ENCODE measurements at regions not wholly inside any gene's neighbourhood (a gene's known extent, or its start where the extent isn't known, plus 50 kb on each side); places are given as distances from the start of the nearest gene placed in this dataset.

DNA sequence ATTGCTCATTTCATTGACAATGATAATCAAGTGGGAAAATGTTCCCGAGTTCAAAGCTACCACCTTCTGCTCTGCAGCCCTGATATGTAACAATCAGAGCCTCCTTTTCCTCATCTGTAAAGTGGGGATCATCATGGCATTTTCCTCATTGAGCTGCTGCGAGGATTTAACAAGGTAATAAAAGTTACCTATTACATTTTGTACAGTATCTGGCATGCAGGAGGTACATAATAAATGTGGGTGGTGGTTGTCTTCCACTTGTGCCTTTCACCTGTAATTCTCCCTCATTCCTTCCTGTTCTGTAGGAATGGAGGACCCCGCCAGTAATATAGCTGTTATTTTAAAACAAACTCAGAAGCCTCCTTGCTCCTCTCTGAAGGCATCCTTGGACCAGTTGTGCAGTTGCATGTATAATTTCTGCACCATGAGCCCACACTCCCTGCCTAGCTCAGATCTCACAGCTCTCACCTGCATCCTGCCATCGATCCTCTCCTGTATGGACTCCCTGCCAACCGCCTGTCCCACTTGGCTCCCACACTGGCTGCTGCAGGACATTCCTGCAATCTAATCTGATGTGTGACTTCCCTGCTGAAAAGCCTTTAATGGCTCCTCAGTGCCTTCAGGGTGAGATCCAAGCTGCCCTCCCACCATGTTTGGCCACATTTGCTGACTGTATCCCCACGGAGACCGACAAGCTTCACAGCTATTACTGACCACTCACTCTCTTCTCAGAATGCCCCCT lies 350.4 kb downstream of the EN1 start:
- no peak for DNase-seq

GRCh38 chr2:118496467-118496866 lies 351.0 kb downstream of the EN1 start:
- no peak for DNase-seq

- DNase-seq = no peak
These were observed 352.2 kb downstream of the EN1 start for GRCh38 chr2:118495290-118495689.

DNA sequence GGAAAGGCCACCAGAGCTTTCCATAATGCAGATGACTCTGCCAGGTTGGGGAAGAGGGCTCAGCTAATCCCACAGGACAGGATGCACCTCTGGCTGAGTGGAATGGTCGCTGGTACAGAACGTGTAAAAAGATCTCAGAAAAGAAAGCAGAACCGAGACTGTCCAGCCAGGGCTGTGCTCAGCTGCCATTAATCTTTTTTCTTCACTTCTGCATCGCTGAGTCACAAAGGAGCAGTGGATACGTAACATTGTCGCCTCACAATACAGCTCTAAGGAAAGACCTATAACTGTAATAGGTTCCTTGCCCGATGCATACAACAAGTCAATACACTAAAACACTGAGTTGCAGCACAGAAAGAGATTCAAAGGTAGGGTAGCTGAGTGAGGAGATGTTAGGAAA lies 354.2 kb downstream of the EN1 start:
- DNase-seq = no peak

- DNase-seq = no peak
These were observed 355.1 kb downstream of the EN1 start for GRCh38 chr2:118492335-118492734.

DNA sequence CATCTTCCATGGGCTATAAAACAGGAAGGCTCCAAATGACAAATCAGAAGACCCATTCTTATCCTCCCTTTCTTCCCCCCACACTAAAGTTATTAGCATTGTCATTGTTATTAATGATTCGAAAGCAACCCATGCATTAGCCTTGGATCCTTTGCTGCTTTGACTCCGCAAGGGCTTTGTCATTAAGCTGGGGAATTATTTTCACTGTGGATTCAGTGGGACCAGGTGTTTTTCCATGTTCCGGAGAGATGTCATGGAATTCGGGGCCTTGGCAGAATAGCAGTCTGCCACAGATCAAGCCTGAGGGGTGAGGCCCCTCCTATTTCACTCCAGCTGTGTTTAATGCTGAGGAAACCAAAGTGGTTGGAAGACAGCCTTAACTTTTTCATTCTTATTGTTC lies 357.1 kb downstream of the EN1 start:
- no peak for DNase-seq

DNA sequence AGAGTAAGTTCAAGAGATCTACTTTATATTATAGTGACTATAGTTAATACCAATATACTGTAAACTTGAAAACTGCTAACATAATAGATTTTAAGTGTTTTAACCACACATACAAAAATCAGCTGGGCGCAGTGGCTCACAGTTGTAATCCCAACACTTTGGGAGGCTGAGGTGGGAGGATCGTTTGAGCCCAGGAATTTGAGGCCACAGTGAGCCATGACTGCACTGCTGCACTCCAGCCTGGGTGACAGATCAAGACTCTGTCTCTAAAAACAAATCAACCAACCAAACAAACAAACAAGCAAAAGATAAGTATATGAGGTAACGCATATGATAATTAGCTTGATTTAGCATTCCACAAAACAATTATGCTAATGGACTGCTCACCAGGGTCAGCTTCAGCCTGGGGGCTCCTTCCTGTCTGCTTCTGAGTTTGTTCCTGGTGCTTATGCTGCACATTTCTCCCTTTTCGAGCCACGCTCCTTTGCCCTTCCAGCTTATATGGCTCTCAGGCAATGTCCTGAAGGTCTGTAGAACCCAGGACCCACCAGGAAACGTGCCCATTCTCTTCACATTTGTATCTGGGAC lies 357.6 kb downstream of the EN1 start:
- DNase-seq = no peak

DNA sequence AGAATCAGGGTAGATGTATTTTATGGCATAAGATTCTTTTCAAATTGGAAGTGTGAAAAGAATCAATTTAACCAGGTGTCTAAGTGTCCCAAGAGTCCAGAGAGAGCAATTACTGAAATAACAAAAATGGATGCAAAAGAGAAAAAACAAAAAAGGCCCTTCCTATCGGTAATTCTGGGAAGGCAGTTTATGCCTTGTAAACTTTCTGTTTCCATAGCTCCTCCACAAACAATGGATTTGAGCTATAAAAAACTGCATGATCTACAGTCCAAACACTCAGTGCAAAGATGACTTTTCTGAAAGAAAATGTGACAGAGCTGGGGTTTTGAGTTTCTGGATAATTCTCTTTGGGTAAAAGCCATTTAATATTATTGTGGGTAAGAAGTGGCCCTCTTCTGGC lies 366.1 kb downstream of the EN1 start:
- DNase-seq = no peak

DNA sequence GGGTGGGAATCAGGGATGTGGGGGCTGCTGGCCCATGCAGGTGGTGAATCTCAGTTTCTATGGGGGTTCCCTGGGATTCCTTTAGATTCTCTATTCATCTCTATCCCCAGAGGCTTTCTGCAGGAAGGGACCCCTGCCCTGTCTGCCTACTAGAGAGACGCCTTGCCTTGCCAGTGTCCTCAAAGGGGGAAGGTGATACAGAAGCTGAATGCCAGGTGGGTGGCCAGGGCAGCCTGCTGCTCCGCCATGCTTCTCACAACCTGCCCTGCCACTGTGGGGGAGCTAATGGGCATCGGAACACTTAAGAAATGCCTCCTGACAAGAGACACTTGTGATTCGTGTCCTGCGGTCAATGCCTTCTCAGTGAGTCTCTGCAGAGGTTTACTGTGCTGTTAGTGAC lies 368.4 kb downstream of the EN1 start:
- no peak for DNase-seq

GRCh38 chr2:118477111-118477862 lies 370.2 kb downstream of the EN1 start:
- DNase-seq = peak; percentile 82

GRCh38 chr2:118475622-118476205 lies 371.7 kb downstream of the EN1 start:
- no peak for DNase-seq

DNA sequence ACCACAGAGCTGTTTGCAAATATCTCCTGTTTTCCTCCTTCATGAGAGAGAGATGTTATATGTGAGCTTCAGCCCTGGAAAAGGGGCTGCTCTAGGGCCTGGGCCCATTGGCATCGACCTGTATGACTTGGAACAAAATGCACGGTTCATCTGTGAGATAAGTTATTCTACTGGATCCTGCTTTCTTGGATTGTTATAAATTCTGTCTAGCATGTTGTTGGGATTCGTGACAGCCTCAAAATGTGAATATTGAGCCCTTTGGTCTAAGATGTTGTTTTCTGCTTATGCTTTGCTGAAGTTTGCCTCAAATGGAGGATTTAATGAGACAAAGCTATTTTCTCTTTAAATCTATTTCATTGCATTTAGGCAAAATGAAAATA lies 372.9 kb downstream of the EN1 start:
- no peak for DNase-seq

GRCh38 chr2:118473846-118474540 lies 373.5 kb downstream of the EN1 start:
- peak; percentile 96 for DNase-seq

DNA sequence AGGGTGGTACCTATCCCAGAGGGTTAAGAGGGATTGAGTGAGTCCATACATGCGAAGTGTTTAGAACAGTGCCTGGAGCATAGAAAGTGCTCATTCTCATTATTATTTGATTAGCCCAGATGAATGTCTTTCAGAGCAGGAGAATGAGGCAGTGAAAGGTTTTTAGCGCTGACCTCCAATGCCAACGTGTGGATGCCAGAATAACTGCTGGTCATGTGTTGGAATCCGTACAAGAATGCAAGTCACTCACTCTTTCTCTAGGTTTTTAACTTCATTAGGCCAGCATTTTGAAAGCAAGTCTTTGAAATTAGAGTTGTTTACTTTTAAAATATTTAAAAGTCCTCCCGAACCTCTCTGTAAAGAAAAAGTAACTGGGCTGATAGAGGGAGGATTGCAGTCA lies 374.2 kb downstream of the EN1 start:
- DNase-seq = no peak

GRCh38 chr2:118470297-118470696 lies 377.2 kb downstream of the EN1 start:
- DNase-seq = no peak

- DNase-seq = no peak
These were observed 378.3 kb downstream of the EN1 start for GRCh38 chr2:118469103-118469502.

DNA sequence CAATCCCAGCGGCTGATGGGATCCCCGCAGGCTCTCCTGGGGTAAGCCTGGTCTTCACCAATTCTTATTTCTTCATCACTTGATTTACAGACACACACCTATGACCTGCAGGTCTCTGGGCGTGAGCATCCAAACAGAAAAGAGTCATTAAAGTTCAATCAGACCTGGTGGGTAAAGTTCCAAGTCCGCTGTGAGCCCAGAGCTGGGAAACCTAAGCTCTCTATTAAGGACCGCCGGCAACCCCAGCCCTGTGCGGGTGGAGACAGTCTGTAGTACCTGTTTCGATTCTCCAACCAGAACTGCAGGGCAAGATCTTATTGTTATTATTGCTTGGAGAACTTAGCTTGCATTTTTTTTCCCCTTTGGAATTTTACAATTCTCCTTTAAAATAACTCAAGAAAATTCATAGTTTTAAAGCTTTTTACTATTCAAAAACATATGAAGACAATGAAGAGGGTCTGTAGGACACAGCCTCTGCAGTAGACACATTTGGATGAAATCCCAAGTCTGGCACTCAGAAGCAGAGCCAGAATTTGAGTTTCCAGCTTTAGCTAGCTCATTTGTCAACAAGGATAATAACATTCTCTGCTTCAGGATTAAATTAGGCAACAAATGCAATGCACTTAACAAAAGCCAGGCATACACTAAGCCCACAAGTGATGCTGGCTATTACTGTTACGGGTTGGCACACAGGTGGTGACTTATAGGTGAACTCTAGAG lies 376.4 kb downstream of the INSIG2 start:
- peak; percentile 37 for DNase-seq

GRCh38 chr2:118464046-118464445 lies 375.8 kb downstream of the INSIG2 start:
- DNase-seq = no peak

DNA sequence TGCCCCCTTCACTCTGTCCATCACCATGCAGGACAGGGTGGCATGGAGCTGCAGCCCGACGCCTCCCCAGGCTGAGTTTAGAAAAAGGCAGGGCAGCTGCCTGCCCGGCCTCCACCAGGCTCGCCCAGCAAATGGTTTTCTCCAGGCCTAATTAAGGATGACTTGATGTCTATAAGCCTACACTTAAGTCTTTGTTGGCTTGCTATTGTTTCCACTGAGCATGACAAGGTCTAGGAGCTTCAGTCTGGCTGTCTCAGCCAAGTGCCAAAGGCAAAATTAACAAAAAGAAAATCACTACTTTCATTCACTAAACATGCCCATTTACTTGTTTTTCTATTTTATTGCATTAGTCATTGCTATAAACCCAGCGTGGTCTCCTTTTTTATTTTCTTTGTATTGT lies 372.2 kb downstream of the INSIG2 start:
- peak; percentile 84 for DNase-seq

GRCh38 chr2:118459426-118459825 lies 371.2 kb downstream of the INSIG2 start:
- DNase-seq = no peak

DNA sequence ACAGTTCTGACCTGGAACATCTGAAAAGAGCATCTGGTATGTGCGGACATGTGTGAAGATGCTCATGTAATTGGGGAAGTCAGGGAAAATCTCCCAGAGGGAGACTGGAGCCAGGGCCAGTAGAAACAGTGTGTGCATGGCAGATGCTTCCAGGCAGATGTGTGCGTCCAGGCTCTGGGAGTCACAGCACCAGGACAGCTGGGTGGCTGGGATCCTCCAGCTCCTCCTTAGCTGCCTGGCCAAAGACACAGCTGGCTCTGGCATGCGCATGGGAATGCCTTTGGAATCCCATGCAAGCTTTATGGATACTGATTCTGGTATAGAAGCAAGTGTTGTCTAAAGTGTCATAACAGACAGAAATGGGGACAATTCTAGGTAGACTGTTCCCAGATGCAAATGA lies 369.7 kb downstream of the INSIG2 start:
- no peak for DNase-seq

DNA sequence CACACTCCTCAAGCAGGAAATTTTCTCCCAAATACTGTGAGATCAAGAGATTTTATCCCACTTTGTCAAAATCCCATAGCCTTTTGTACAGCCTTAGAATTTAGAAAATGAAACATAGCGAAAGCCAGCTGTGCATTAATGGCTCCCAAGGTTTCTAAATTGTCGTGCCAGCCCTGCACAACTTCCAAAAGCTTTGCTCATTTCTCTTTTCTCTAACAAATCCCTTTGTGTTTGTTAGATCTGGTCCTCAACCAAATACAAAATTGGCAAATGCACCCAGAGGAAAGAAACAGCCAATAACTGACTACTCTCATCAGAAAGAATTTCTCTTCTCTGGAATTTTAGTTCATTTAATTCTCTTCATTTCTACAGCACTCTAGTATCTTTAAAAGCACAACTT lies 361.1 kb downstream of the INSIG2 start:
- DNase-seq = no peak

- peak; percentile 65 for DNase-seq
These were observed 355.3 kb downstream of the INSIG2 start for GRCh38 chr2:118443596-118443995.
